Epithelial cell of esophagus (primary cell): ENCODE measurements at regions not wholly inside any gene's neighbourhood (a gene's known extent, or its start where the extent isn't known, plus 50 kb on each side); places are given as distances from the start of the nearest gene placed in this dataset.

Source experiments
- DNase-seq: peaks from one replicate; pipeline ENCODE4 v3.0.0; 2010; ENCODE audit warnings: low read depth
- H3K4me3 ChIP-seq: 2 replicates; pipeline ENCODE4 v1.5.1; 2011; ENCODE audit warnings: mild to moderate bottlenecking, low read length, control low read depth
- TF ChIP-seq, protein P1 (sequence below): IDR thresholded peaks from 2 replicates; pipeline ENCODE4 v1.5.1; 2011; ENCODE audit warnings: low read depth, mild to moderate bottlenecking, low read length, control low read depth, inconsistent platforms; ENCODE audit not compliant: insufficient read depth; ENCODE audit errors: missing control alignments

DNA sequence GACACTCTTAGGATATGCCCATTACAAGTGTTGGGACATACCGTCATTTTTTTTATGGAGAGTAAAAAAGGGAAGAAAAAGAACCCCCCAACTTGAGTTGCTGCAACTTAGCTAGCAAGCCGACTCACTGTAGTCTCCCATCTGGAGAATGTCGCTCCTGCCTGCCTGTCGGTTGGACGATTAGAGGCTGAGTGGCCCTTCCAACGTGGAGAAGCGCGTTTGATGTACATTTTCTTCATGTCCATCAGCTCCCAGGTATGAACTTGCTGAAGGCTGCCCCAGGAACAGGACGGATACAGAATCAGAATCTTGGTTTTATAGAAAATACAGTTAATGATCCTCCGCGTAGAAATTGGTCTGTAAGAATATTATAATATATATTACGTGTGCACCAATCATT is 189.0 kb upstream of the SOX1 start:
- no peak for DNase-seq
- TF ChIP-seq, protein P1, sequence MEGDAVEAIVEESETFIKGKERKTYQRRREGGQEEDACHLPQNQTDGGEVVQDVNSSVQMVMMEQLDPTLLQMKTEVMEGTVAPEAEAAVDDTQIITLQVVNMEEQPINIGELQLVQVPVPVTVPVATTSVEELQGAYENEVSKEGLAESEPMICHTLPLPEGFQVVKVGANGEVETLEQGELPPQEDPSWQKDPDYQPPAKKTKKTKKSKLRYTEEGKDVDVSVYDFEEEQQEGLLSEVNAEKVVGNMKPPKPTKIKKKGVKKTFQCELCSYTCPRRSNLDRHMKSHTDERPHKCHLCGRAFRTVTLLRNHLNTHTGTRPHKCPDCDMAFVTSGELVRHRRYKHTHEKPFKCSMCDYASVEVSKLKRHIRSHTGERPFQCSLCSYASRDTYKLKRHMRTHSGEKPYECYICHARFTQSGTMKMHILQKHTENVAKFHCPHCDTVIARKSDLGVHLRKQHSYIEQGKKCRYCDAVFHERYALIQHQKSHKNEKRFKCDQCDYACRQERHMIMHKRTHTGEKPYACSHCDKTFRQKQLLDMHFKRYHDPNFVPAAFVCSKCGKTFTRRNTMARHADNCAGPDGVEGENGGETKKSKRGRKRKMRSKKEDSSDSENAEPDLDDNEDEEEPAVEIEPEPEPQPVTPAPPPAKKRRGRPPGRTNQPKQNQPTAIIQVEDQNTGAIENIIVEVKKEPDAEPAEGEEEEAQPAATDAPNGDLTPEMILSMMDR = no peak
- H3K4me3 ChIP-seq = no peak overlapping the region

DNA sequence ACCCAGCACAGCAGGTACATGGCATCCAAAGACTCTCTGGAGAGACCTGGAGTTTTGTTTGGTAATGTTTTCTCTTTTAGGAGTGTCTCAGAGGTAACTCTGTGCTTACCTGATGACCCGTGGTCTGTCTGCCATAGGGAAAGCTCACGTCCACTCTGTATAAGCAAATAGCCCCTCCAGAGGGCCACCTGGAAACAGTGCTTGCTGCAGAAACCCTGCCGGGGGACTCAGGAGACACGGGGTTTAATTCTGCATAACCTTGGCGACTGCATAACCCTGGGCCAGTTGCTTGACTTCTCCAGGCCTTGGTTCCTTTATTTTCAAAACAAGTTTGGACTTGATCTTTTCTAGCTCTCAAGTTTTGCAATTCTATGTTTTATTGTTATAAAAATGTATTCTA is 187.2 kb upstream of the SOX1 start:
- no peak for DNase-seq
- H3K4me3 ChIP-seq = no peak overlapping the region
- TF ChIP-seq, protein P1 = no peak

DNA sequence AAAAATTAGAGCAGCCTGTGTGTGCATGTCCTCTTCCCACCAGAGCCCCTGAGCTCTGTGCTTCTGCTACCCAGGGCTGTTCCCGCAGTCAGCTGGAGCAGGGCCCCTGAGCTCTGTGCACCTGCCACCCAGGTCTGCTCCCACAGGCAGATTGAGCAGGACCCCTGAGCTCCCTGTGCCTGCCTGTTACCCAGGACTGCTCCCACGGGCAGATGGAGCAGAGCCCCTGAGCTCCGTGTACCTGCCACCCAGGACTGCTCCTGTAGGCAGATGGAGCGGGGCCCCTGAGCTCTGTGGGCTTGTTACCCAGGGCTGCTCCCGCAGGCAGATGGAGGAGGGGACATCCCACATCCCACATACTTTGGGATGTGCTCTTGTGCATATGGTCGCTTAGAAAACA is 186.8 kb upstream of the SOX1 start:
- no peak for DNase-seq
- no peak overlapping the region for H3K4me3 ChIP-seq
- TF ChIP-seq, protein P1 = no peak

DNA sequence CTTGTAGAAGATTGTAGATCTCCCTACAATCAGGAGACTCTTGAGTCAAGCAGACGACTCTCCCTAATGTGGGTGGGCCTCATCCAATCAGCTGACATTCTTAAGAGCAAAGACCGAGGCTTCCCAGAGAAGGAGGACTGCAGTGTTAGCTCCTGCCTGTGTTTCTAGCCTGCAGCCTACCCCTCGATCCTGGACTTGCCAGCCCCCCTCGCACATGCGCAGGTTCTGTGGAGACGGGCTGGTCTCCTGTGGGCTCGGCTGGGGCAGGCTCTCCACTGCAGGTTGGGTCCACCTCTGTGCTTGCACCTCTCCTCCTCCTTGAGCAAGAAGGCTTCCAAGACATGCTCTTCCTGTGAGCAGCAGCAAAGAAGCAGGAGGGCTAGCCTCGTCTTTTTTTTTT is 185.2 kb upstream of the SOX1 start:
- no peak overlapping the region for H3K4me3 ChIP-seq
- DNase-seq = no peak
- TF ChIP-seq, protein P1 = no peak

DNA sequence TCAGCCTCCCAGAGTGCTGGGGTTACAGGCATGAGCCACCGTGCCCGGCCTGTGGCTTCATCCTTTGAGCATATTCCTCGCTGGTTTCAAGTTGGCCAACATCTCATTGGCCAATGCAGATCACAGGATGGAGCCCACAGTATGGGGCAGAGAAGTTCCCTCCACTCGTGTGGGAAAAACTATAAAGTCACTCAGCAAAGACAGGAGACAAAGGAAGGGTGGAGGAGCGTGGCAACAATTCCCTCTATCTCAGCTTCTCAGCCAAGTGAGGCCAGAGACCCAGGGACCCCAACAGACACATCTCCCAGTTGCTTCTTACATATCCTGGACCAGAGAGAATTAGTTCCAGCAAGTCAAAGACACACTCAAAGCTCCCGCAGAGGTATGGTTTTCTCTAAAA is 184.6 kb upstream of the SOX1 start:
- TF ChIP-seq, protein P1 = no peak
- no peak for DNase-seq
- no peak overlapping the region for H3K4me3 ChIP-seq

DNA sequence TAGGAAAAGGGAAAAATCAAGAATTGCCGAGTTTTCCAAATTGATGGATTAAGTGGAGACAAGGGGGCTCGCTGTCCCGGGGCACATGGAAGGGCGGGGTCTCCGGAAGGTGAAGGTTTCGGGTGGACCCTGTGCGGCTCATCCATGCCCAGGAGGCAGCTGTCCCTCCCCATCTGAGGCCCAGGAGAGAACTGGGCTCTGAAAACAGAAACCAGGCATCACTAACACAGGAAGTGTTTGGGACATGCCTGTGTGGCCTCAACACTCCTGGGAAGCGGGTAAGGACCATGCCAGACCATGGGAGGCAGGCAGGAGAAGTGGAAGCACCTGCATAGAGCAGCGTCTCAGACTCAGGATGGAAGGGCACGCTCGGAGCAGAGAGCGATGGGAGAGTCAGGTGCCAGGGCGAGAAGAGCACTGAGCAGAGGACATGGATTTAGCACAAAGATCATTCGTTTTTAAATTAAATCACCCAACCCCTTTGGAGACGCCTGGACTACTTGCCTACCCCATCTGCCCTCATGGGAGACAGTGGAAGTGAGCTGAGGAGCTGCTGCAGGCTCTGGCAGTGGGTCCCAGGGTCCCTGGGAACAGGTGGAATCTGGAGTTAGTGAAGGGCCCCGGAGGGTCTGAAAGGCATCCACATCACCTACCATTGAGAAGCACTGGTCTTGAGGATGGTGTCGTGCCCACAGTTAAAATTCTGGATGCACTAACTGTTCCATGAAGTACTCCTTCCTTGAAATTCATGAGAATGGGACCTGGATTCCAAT is 183.2 kb upstream of the SOX1 start:
- no peak for DNase-seq
- TF ChIP-seq, protein P1 = no peak
- H3K4me3 ChIP-seq = no peak overlapping the region

DNA sequence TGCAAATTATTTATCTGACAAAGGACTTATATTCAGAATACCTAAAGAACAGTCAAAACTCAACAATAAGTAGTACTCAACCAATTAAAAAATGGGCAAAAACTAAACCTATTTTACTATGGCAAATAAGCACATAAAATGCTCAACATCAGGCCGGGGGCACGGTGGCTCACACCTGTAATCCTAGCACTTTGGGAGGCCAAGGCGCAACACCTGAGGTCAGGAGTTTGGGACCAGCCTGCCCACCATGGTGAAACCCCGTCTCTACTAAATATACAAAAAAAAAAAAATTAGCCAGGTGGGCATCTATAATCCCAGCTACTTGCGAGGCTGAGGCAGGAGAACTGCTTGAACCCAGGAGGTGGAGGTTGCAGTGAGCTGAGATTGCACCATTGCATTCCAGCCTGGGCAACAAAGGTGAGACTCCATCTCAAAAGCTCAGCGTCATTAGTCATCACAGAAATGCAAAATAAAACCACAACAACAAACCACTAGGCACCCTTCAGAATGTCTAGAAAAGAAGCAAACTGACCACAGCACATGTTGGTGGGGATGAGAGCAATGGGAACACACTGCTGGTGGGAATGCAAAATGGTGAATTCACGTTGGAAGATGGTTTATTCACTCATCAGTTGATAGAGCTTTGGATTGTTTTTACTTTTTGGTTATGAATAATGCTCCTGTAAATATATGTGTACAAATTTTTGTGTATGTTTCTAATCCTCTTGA is 180.6 kb upstream of the SOX1 start:
- no peak overlapping the region for H3K4me3 ChIP-seq
- TF ChIP-seq, protein P1 = no peak
- no peak for DNase-seq
